Fibroblast of pulmonary artery (primary cell): ENCODE measurements at regions not wholly inside any gene's neighbourhood (a gene's known extent, or its start where the extent isn't known, plus 50 kb on each side); places are given as distances from the start of the nearest gene placed in this dataset.
"Not testable (repeated sequence)": the region's sequence is repeated elsewhere in the genome, so short reads cannot be mapped to it uniquely, and the experiment has no call there.

Experiments
- DNase-seq: peaks from one replicate; pipeline ENCODE4 v3.0.0-alpha.2; 2010; ENCODE audit warnings: low read depth
- H3K4me3 ChIP-seq: replicated peaks from 2 replicates; pipeline ENCODE4 v1.5.1; 2011; ENCODE audit warnings: low read depth, mild to moderate bottlenecking, control low read depth, low read length, moderate library complexity
- TF ChIP-seq, protein P1 (sequence below): IDR thresholded peaks from 2 replicates; pipeline ENCODE4 v1.5.1; 2011; ENCODE audit warnings: mild to moderate bottlenecking, control low read depth, low read length, inconsistent platforms; ENCODE audit errors: missing control alignments

DNA sequence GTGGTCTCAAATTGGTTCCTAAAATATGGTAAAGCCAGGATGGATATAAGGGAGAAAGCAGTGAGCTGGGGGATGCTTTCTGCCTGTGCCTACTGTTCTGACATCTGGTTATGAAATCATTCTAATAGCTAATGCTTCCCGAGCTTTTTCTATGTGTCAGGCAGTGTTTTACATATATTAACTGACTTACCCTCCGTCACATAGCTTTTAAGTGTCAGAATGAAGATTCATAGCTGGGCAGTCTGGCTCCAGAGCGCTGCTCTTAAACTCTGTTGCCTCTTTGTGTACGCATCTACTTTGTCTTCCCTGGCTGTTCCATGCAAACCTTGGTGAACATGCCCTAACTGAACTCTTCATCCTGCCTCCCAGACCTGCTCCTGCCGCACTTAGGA lies 195.7 kb downstream of the LPIN1 start:
- H3K4me3 ChIP-seq: no peak overlapping the region

DNA sequence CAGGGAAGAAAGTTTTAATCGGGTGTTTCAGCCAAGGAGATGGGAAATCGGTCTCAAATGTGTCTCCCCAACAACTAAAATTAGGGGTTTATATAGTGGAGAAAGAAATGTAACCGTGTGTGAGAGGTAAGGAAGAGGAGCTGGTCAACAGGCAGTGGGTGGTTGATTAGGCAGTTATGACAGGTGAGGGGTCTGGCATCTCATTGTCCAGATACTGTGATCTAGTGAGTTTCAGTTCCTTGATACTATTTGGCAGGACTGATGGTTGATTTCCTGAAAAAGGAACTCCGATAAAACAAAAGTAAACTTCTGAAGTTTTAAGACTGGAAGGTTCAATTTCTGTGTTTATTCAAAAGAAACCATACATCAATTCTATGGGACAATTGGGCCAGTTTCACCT lies 197.9 kb downstream of the LPIN1 start:
- H3K4me3 ChIP-seq: no peak overlapping the region
- TF ChIP-seq, protein P1, sequence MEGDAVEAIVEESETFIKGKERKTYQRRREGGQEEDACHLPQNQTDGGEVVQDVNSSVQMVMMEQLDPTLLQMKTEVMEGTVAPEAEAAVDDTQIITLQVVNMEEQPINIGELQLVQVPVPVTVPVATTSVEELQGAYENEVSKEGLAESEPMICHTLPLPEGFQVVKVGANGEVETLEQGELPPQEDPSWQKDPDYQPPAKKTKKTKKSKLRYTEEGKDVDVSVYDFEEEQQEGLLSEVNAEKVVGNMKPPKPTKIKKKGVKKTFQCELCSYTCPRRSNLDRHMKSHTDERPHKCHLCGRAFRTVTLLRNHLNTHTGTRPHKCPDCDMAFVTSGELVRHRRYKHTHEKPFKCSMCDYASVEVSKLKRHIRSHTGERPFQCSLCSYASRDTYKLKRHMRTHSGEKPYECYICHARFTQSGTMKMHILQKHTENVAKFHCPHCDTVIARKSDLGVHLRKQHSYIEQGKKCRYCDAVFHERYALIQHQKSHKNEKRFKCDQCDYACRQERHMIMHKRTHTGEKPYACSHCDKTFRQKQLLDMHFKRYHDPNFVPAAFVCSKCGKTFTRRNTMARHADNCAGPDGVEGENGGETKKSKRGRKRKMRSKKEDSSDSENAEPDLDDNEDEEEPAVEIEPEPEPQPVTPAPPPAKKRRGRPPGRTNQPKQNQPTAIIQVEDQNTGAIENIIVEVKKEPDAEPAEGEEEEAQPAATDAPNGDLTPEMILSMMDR: no peak
- DNase-seq: no peak

More for the DNA sequence above, 195.7 kb downstream of the LPIN1 start:
- TF ChIP-seq, protein P1: no peak
- no peak for DNase-seq

DNA sequence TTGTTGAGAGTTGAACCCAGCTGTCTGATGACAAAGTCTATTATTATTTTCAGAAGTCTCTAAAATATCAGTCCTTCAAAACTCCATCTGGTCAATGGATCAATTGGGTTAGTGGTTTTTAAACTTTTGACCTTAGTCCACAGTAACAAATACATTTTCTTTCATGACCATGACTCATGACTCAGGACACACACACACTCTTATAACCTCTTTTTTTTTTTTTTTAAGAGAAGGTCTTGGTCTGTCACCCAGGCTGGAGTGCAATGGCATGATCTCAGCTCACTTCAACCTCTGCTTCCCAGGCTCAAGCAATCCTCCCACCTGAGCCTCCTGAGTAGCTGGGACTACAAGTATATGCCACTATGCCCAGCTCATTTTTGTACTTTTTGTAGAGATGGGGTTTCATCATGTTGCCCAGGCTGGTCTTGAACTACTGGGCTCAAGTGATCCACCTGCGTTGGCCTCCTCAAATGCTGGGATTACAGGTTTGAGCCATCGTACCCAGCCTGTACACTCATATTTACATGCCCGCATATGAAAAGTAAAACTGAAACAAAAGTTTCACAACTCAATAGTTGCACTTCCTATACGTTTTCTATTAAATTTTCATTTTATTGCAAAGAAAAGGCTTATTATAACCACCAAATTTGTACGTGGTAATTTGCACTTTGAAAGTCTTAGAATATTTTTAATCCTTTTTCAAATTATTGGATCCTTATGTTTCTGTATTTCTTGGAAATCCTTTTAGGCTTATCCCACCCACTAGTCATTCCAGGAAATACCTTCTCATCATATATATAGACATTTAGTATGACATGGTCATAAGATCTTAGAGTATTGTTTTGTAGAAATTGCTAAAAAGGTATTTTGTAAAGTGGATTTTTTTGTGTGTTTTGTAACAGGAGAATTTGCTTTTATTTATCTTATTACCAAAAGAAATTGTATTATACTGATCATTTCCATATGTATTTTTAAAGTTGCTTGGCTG lies 199.0 kb downstream of the LPIN1 start:
- no peak for DNase-seq
- TF ChIP-seq, protein P1: no peak

DNA sequence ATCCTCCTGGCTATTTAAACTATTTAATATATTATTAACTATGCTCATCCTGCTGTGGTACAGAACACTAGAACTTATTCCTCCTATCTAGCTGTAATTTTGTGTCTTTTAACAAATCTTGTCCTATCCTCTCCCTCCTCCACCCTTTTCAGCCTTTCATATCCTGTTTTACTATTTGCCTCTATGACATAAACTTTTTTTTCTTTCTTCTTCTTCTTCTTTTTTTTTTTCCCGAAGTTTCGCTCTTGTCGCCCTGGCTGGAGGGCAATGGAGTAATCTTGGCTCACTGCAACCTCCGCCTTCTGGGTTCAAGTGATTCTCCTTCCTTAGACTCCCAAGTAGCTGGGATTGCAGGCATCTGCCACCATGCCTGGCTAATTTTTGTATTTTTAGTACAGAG lies 201.5 kb downstream of the LPIN1 start:
- H3K4me3 ChIP-seq: no peak overlapping the region
- TF ChIP-seq, protein P1: no peak
- no peak for DNase-seq

More for the DNA sequence above, 199.0 kb downstream of the LPIN1 start:
- H3K4me3 ChIP-seq: no peak overlapping the region

DNA sequence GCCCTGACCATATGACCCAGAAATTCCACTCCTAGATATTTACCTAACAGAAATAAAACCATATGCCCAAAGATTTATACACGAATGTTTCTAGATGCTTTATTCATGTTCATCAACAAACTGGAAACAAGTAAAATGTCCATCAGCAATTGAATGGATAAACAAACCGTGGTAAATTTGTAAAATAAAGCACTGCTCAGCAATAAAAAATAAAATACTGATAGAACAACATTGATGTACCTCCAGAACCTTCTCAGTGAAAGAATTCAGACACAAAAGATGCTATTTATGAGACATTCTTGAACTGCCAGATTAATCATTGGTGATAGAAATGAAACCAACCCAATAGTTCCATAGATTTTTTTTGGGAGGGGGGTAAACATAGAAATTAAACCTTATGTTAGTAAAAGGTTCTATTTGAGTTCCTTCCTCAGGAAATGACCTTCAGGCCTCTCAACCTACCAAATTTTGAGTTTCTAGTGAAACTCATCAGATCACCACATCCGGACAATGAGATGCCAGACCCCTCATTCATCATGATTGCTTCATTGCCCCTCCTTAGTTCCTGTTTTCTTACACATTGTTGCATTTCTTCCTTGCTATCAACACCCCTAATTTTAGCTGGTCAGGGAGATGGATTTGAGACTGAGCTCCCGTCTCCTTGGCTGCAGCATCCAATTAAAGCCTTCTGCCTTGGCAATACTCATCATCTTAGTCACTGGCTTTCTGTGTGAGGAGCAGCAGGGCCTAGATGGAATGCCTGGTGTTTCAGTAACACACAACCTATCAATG lies 203.5 kb downstream of the LPIN1 start:
- DNase-seq: no peak
- no peak overlapping the region for H3K4me3 ChIP-seq
- TF ChIP-seq, protein P1: no peak

DNA sequence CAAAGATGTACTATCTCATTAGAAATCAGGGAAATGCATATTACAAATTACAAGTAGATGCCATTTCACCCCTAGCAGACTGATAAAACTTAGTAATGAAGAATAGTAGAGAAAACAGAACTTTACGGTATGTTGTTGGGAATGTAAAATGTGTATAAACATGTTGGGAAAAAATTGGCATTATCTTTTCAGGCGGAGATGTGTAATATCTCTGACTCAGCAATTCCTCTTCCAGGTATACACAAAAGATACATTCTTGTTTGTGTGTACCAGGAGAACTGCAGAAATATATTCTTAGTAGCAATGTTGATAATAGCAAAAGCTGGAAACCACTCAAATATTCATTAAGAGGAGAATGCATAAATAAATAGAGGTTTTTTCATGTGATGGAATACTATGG lies 204.5 kb downstream of the LPIN1 start:
- DNase-seq: no peak
- TF ChIP-seq, protein P1: no peak
- no peak overlapping the region for H3K4me3 ChIP-seq

DNA sequence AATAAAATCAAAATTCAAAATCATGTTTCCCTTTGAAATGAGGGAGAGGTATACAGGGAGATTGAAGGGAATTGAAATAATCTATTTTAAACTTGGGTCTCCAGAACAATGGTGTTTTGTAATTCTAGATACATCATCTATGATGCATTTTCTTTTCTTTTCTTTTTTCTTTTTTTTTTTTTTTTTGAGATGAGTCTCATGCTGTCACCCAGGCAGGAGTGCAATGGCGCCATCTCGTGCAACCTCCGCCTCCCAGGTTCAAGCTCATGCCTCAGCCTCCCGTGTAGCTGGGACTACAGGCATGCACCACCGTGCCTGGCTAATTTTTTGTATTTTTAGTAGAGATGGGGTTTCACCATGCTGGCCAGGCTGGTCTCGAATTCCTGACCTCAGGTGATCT lies 205.1 kb downstream of the LPIN1 start:
- not testable (repeated sequence) for H3K4me3 ChIP-seq
- DNase-seq: peak; percentile 23
